ELF-1 (cell line): ENCODE measurements at regions not wholly inside any gene's neighbourhood (a gene's known extent, or its start where the extent isn't known, plus 50 kb on each side); places are given as distances from the start of the nearest gene placed in this dataset.

Experiments
- DNase-seq: peaks from one replicate; pipeline ENCODE4 v3.0.0-alpha.2; 2016; ENCODE audit warnings: low read depth, low spot score

- no peak for DNase-seq
These were observed 1105.9 kb downstream of the ARAP2 start for GRCh38 chr4:35138449-35138848.

DNA sequence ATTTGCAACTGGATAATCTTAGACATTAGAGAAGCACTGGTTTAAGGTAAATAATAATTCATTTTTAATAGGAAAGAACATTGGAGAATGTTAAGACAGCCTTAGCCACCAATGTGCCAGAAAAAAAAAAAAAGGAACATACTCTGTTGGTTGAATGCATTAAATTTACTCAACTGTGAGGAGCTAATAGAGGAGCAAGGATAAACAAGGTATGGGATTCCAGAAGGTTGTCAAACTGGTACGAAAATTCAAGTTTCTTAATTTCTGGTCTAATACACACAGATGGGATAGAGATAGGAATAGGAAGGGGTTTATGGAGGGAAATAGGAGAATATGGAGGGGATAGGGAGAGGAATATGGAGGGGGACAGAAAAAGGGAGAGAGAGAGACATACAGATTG, 1096.6 kb downstream of the ARAP2 start:
- no peak for DNase-seq

GRCh38 chr4:35151816-35152572, 1092.3 kb downstream of the ARAP2 start:
- peak; percentile 5 for DNase-seq

DNA sequence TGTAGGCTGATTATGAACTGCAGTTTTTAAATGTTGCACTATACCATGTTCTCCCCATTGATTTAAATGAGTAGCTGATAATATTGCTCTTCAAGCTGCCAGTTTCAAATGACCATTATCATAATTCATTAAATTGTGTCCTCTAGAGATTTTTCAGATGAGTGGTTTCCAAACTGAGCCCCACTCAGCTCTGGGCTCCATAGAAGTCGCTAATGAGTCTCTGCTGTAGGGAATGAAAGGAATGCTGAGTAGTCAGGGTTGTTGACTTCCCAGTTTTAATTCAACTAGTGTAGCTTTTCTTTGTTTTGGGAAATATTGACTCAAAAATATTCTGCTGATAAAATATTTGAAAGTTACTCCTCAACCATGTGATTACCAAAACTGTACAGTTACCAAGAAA, 1081.1 kb downstream of the ARAP2 start:
- no peak for DNase-seq

GRCh38 chr4:35164063-35164462, 1080.3 kb downstream of the ARAP2 start:
- no peak for DNase-seq

DNA sequence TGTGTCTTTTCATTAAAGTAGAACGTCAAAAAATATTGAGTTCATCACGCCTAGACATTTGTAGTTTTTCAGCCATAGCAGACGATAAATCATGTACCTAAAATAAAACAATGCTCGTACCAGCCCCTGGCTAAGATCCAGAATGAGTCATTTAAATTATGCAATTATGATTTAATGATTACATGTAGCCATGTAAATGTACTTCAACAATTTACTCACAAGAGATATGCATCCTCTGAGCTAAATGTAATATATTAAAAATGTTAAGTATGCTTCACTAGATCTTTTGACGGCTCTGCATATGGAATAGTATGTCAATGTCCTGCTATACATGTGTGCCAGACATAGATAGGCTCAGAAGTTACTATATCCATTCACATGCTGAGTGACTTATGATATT, 1077.8 kb downstream of the ARAP2 start:
- no peak for DNase-seq

DNA sequence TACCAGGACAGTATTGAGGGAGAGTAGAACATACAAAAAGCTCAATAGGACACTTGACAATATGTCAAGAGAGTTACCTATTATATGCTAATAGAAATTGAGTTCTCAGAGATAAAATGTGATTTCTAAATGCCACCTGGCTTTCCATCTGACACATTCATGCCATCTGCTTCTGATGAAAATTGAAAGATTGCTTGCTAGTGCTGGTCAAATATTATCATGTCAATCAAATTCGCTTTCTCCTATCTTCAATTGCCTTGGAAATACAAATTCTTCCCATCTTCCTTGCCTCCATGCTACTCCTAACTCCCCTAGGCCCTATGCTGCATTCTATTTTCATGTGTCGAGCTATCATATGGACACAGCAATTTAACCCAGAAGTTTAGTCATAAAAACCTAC, 1076.9 kb downstream of the ARAP2 start:
- no peak for DNase-seq

DNA sequence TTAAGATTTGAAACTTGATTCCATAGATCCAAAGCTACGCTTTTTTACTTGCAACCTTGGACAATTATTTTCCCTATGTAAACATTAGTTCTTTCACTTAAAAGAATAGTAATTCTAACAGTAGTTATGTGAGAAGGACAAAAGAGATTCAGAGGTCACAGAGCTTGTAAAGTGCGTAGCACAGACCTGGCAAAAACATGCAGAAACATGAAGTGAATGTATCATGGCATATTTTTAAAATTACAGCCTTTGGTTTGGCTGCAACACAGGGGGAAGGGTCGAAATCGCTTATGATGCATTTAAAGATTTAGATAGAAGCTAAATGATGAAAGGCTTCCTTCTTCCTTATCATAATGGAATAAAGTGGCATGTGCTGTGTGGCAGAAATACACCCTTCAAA, 1068.8 kb downstream of the ARAP2 start:
- no peak for DNase-seq

DNA sequence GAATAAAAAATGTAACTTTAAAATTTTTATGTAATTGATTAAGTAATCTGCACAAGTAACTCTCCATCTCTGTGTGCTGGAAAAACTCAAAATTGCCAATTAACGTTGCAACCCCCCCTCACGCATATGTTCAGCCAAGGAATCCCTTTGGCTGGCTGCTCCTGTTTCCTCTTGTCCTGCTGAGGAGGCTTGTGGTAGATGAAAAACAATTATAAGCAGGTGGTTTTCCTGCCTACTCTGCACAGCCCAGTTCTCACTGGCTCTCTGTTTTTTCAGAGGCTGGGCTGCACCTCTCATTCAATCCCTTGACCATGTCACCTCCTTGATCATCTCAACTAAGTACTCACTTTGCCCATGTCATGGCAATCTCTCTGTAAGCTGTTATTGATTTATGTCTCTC, 1068.4 kb downstream of the ARAP2 start:
- DNase-seq = no peak

- DNase-seq = no peak
These were observed 1061.9 kb downstream of the ARAP2 start for GRCh38 chr4:35182451-35182850.

- no peak for DNase-seq
These were observed 1054.2 kb downstream of the ARAP2 start for GRCh38 chr4:35189988-35190613.

GRCh38 chr4:35201403-35201802, 1042.9 kb downstream of the ARAP2 start:
- no peak for DNase-seq

GRCh38 chr4:35216636-35217035, 1027.7 kb downstream of the ARAP2 start:
- no peak for DNase-seq

DNA sequence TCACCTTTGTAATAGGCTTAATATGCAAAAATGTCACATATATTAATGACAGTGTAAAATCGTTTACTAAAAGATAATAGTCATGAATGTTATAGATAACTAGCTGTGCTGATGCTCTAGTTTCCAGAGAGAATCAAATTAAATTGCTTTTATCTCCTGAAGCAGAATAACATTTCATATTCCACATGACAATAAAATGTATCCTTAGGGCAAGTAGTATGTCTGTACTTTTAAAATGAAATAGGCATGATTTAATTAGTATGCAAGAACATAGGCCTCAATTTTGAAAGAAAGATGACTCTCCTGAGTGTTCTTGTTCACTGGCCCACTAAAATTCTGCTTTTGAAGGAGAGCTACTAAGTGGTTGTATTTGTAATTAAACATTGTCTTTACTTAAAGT, 1027.0 kb downstream of the ARAP2 start:
- DNase-seq = no peak

DNA sequence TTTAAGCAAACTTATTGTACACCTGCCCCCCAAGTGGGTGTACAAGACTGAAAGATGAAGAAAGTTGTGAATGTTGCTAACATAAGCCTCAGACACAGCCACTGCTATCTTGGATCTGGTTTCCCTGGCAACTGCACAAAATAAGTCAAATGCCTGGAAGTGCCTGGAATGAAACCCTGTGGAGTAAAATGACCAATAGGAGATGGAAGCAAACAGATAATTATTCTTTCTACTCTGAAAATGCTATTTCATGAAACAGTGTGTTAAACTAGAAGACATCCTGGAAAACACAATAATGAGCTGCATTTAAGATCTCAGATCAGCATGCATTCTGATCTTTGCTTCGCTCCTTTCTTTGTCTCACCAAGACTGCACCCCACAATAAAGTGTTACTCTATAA, 1016.0 kb downstream of the ARAP2 start:
- no peak for DNase-seq

DNA sequence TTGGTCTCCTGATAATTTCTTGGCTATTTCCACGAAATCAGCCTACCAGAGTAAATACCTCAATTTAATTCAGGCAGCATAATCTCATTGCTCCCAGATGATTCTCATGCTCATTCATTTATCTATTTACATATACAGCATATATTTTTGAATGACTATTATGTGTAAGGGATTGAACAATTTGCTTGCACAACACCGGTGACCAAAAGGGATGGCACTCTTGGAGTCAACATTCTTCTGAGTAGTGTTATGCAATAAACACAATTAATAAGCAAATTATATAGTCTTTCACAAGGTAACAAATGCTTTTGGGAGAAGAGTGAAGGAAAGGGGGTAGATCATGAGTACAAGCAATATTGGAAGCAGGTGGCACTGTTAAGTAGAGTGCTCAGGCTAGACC, 1015.3 kb downstream of the ARAP2 start:
- DNase-seq = no peak

DNA sequence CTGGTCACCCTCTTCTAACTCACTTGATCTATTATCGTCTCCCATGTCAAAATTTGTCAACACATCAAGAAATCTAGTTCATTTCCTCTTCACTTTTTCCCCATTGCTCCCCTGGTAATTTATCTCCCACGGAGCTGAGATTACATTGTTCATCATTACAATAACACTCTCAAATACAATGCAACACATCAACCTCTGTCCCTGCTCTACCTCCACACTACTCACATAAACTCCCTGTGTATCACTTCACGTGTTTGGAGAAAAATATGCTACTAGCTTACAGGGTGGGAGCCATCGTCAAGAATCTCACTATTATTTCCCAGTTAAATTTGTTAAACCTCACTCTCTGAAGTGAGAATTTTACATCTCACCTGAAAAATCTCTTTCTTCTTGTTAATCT, 1006.4 kb downstream of the ARAP2 start:
- DNase-seq = no peak

DNA sequence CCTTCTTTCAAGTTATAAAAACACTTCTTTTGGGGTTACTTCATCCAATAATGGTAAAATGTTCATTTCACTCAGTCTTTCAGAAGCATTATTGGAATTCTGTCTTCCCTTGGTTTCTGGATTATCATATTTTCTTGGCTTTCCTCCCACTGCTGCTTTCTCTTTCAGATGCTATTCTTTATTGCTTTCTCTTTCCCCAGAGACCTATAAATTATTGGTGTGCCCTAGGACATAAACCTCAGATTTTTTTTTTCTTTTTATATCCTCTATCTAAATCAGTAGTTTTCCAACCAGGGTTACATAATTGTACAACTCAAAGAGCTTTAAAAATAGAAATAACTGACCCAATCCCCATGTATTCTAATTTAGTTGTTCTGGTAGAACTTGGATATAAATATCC, 1005.5 kb downstream of the ARAP2 start:
- no peak for DNase-seq

GRCh38 chr4:35246493-35246892, 997.8 kb downstream of the ARAP2 start:
- no peak for DNase-seq

DNA sequence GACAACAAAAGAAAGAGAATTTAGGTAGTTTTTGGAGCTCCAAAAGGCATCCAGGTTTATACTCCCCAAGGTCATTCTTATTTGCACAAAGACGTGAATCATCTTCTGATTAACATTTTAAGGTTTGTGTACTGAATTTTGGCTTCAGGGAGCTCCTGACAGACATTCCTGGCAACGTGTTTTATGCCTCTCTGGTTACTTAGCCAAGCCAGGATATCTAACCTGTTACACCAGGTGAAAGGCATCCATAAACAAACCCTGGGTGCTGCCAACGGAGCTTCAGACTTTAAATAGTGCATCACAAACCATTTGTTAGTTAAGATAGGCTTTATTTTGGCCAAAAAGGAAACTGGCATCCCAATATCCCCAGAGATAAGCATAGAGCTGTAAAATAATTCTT, 997.3 kb downstream of the ARAP2 start:
- DNase-seq = no peak

DNA sequence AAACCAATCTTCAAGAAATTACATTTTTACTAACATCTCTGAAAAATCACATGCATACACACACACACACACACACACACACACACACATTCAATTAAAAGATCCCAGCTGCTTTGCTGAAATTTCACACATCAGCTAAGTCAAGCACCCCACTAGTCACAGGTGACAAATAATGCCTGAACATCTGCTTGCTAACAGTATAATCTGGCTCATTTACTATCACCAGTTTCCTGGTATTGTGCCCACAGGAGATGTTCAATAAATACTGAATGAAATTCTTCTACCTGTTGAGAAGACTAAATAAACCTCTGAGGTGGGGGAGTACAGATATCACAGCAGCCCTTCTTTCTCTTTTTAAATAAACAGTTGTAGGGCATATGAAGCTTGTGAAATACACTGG, 994.0 kb downstream of the ARAP2 start:
- no peak for DNase-seq

- no peak for DNase-seq
These were observed 993.6 kb downstream of the ARAP2 start for GRCh38 chr4:35250761-35251160.

- DNase-seq = no peak
These were observed 992.2 kb downstream of the ARAP2 start for GRCh38 chr4:35252071-35252470.

DNA sequence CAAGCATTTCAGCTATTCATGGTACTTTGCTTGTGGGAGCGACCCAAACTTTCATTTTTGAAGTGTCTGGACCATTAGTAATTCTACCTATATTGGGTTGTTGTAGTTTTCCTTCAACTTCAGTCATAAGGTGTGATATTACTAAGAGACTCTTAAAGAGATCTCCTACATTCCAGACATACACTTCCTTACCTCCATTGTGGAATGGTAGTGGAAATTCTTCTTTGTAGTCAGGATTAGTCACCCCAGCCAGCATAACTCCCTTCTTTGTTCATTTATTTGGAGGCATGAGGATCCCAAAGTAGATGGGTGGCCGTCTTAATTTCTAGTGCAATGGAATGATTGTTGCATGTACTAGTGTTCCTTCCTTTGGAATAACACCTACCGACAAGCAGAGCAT, 991.4 kb downstream of the ARAP2 start:
- no peak for DNase-seq
